ENCODE measurements at regions not wholly inside any gene's neighbourhood (a gene's known extent, or its start where the extent isn't known, plus 50 kb on each side); places are given as distances from the start of the nearest gene placed in this dataset.

GRCh38 chr5:82784521-82784920 lies 292.7 kb downstream of the TMEM167A start:
- TF ChIP-seq CTCF (IDR thresholded peaks at IDR 0.05) (no peak), SIN3A (IDR thresholded peaks at IDR 0.05; ENCODE audit: borderline replicate concordance, insufficient read depth, low read depth, low read length) (no peak), REST (IDR thresholded peaks at IDR 0.05; ENCODE audit: insufficient read depth in 1 of 2, low read depth in 2 of 2, low read length in 1 of 2) (no peak), POLR2AphosphoS5 (IDR thresholded peaks at IDR 0.05; ENCODE audit: low read depth, low read length) (no peak)
